Globus pallidus (tissue), 1 donor: ENCODE measurements at regions not wholly inside any gene's neighbourhood (a gene's known extent, or its start where the extent isn't known, plus 50 kb on each side); places are given as distances from the start of the nearest gene placed in this dataset.

Experiments used
- DNase-seq: peaks from one replicate; pipeline ENCODE4 v3.0.0-alpha.2; 2015; ENCODE audit warnings: low spot score

- DNase-seq: no peak
These were observed 531.2 kb upstream of the CFAP20DC start for GRCh38 chr3:59580996-59581395.

- no peak for DNase-seq
These were observed 530.7 kb upstream of the CFAP20DC start for GRCh38 chr3:59580499-59580898.

GRCh38 chr3:59578129-59578528 is 528.3 kb upstream of the CFAP20DC start:
- no peak for DNase-seq

GRCh38 chr3:59576606-59577005 is 526.8 kb upstream of the CFAP20DC start:
- DNase-seq: no peak

GRCh38 chr3:59575113-59576001 is 525.5 kb upstream of the CFAP20DC start:
- DNase-seq: peak; percentile 83

- peak; percentile 93 for DNase-seq
These were observed 524.1 kb upstream of the CFAP20DC start for GRCh38 chr3:59573911-59574310.

- DNase-seq: no peak
These were observed 522.3 kb upstream of the CFAP20DC start for GRCh38 chr3:59572106-59572505.

GRCh38 chr3:59570806-59571205 is 521.0 kb upstream of the CFAP20DC start:
- no peak for DNase-seq

GRCh38 chr3:59567661-59568060 is 517.8 kb upstream of the CFAP20DC start:
- DNase-seq: no peak

GRCh38 chr3:59566481-59566975 is 516.7 kb upstream of the CFAP20DC start:
- no peak for DNase-seq

GRCh38 chr3:59565125-59565524 is 515.3 kb upstream of the CFAP20DC start:
- no peak for DNase-seq

- DNase-seq: no peak
These were observed 514.1 kb upstream of the CFAP20DC start for GRCh38 chr3:59563966-59564365.

GRCh38 chr3:59563072-59563605 is 513.3 kb upstream of the CFAP20DC start:
- DNase-seq: no peak

GRCh38 chr3:59559721-59560435 is 510.1 kb upstream of the CFAP20DC start:
- no peak for DNase-seq

- no peak for DNase-seq
These were observed 509.3 kb upstream of the CFAP20DC start for GRCh38 chr3:59558906-59559720.

- DNase-seq: no peak
These were observed 505.9 kb upstream of the CFAP20DC start for GRCh38 chr3:59555593-59556315.

- DNase-seq: no peak
These were observed 503.3 kb upstream of the CFAP20DC start for GRCh38 chr3:59553076-59553475.

GRCh38 chr3:59551834-59552233 is 502.0 kb upstream of the CFAP20DC start:
- no peak for DNase-seq

- DNase-seq: no peak
These were observed 500.1 kb upstream of the CFAP20DC start for GRCh38 chr3:59549962-59550361.

- no peak for DNase-seq
These were observed 498.0 kb upstream of the CFAP20DC start for GRCh38 chr3:59547874-59548273.

GRCh38 chr3:59546522-59546921 is 496.7 kb upstream of the CFAP20DC start:
- no peak for DNase-seq
